ENCODE measurements at regions not wholly inside any gene's neighbourhood (a gene's known extent, or its start where the extent isn't known, plus 50 kb on each side); places are given as distances from the start of the nearest gene placed in this dataset.

- peak; percentile 84 for TF ChIP-seq CTCF (IDR thresholded peaks at IDR 0.05; ENCODE audit: insufficient read depth, low read length)
- DNase-seq (ENCODE audit: low read depth), result peak; percentile 80
- no peak overlapping the region for H3K4me3 ChIP-seq (ENCODE audit: low read depth, low read length)
These were observed 89.4 kb upstream of the MAP2 start for GRCh38 chr2:209334188-209335017.

- no peak for DNase-seq (ENCODE audit: low read depth)
- H3K4me3 ChIP-seq (ENCODE audit: low read depth, low read length), result no peak overlapping the region
- no peak for TF ChIP-seq CTCF (IDR thresholded peaks at IDR 0.05; ENCODE audit: insufficient read depth, low read length)
These were observed 83.3 kb upstream of the MAP2 start for GRCh38 chr2:209340522-209340921.

GRCh38 chr2:209344349-209344748 is 79.5 kb upstream of the MAP2 start:
- DNase-seq (ENCODE audit: low read depth), result no peak
- no peak for TF ChIP-seq CTCF (IDR thresholded peaks at IDR 0.05; ENCODE audit: insufficient read depth, low read length)
- no peak overlapping the region for H3K4me3 ChIP-seq (ENCODE audit: low read depth, low read length)

GRCh38 chr2:209348433-209348832 is 75.4 kb upstream of the MAP2 start:
- no peak for TF ChIP-seq CTCF (IDR thresholded peaks at IDR 0.05; ENCODE audit: insufficient read depth, low read length)
- DNase-seq (ENCODE audit: low read depth), result no peak
- H3K4me3 ChIP-seq (ENCODE audit: low read depth, low read length), result no peak overlapping the region

GRCh38 chr2:209351636-209352035 is 72.2 kb upstream of the MAP2 start:
- DNase-seq (ENCODE audit: low read depth), result peak; percentile 54

GRCh38 chr2:209358992-209359391 is 64.9 kb upstream of the MAP2 start:
- no peak for DNase-seq (ENCODE audit: low read depth)
- no peak for TF ChIP-seq CTCF (IDR thresholded peaks at IDR 0.05; ENCODE audit: insufficient read depth, low read length)
- H3K4me3 ChIP-seq (ENCODE audit: low read depth, low read length), result no peak overlapping the region

More at GRCh38 chr2:209351636-209352035, 72.2 kb upstream of the MAP2 start:
- TF ChIP-seq CTCF (IDR thresholded peaks at IDR 0.05; ENCODE audit: insufficient read depth, low read length), result no peak
- no peak overlapping the region for H3K4me3 ChIP-seq (ENCODE audit: low read depth, low read length)

All from fibroblast of the aortic adventitia (primary cell).